ENCODE measurements at regions not wholly inside any gene's neighbourhood (a gene's known extent, or its start where the extent isn't known, plus 50 kb on each side); places are given as distances from the start of the nearest gene placed in this dataset.

DNA sequence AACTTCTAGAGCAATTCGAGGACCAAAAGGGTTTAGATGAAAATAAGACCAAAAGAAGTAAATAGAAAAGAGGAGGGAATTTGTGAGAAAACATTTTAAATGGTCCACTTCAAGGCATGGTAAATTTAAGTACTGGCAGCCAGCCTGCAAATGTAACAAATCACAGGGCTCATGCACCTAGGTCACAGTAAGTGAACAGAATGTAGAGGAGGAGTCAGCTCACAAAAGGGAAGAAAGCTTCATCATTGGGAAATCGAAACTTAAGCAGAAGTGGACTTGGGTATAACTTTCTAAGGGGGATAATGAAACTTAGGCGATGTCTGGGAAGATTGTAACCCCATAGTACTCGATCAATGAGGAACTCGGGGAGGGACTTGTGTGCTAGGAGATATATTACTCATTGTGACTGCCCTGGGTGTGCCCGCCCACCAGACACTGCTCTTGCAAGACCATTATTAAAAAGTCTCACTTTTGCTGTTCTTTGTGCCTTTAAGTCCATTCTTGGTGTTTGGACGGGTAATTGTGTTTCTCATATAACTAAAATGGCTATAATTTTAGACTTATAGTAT lies 1053.6 kb upstream of the MIR17HG start:
- intact Hi-C loops (cut with micrococcal nuclease): no loop called here
- H3K27ac Mint-ChIP-seq: no peak overlapping the region
- H3K9me3 Mint-ChIP-seq: peaks cover 9% of the 10 kb centered on the region
- no peaks in the 10 kb centered on the region for H3K4me1 Mint-ChIP-seq
- TF ChIP-seq, protein P1, sequence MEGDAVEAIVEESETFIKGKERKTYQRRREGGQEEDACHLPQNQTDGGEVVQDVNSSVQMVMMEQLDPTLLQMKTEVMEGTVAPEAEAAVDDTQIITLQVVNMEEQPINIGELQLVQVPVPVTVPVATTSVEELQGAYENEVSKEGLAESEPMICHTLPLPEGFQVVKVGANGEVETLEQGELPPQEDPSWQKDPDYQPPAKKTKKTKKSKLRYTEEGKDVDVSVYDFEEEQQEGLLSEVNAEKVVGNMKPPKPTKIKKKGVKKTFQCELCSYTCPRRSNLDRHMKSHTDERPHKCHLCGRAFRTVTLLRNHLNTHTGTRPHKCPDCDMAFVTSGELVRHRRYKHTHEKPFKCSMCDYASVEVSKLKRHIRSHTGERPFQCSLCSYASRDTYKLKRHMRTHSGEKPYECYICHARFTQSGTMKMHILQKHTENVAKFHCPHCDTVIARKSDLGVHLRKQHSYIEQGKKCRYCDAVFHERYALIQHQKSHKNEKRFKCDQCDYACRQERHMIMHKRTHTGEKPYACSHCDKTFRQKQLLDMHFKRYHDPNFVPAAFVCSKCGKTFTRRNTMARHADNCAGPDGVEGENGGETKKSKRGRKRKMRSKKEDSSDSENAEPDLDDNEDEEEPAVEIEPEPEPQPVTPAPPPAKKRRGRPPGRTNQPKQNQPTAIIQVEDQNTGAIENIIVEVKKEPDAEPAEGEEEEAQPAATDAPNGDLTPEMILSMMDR (IDR thresholded peaks at IDR 0.05): no peak
- ATAC-seq (ENCODE audit: low read depth) (no peak), DNase-seq (no peak)
- H3K36me3 Mint-ChIP-seq (ENCODE audit: low read depth): no peaks in the 10 kb centered on the region
- H3K27me3 Mint-ChIP-seq: no peaks in the 10 kb centered on the region
- ChIA-PET POLR2A (no interaction called here), CTCF (no interaction called here)
- H3K4me3 Mint-ChIP-seq: no peak overlapping the region

DNA sequence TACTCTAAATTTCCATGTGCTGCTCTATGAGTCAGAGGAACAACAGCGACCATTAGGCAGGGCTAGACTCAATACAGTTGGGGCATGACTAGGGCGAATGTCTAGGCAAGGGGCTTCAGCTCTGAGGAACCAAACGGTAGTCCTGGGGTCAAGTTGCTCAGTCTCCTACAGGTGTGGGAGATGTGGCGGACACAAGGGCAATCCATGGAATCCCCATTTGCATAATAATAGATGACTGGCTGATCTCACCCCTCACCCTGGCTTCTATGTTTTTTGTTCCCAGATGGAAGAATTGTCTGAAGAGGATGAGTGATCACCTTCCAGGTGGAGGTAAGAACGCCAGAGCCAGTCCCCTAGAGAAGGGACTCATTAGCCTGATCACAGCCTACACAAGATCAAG lies 1048.2 kb upstream of the MIR17HG start:
- H3K36me3 Mint-ChIP-seq (ENCODE audit: low read depth): no peaks in the 10 kb centered on the region

DNA sequence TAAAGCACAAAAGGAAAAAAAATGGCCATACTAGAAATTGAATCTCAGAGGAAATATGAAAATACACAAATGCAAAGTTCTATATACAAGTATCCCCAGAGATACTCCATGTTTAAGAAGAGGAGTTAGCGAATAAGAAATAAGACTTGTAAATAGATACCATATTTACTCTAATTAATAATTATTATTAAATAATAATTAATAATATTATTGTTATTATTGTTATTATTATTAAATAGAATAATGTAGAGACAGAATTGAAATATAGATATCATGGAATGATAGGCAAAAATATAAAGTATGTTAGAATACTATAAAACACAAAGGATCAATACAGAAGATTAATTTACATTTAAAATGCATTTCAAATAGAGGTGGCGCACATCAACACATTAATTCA lies 1047.5 kb upstream of the MIR17HG start:
- ChIA-PET POLR2A (no interaction called here), CTCF (no interaction called here)
- intact Hi-C loops (cut with micrococcal nuclease): no loop called here
- Mint-ChIP-seq H3K4me1 (no peaks in the 10 kb centered on the region), H3K36me3 (ENCODE audit: low read depth) (no peaks in the 10 kb centered on the region), H3K27ac (no peak overlapping the region), H3K4me3 (no peak overlapping the region), H3K27me3 (no peaks in the 10 kb centered on the region), H3K9me3 (peaks cover 3% of the 10 kb centered on the region)
- TF ChIP-seq, protein P1 (IDR thresholded peaks at IDR 0.05): no peak
- ATAC-seq (ENCODE audit: low read depth) (no peak), DNase-seq (no peak)

More for the DNA sequence above, 1048.2 kb upstream of the MIR17HG start:
- ChIA-PET CTCF (no interaction called here), POLR2A (no interaction called here)
- H3K4me1 Mint-ChIP-seq: no peaks in the 10 kb centered on the region
- intact Hi-C loops (cut with micrococcal nuclease): no loop called here
- no peaks in the 10 kb centered on the region for H3K27me3 Mint-ChIP-seq
- TF ChIP-seq, protein P1 (IDR thresholded peaks at IDR 0.05): no peak
- DNase-seq (no peak), ATAC-seq (ENCODE audit: low read depth) (no peak)
- no peak overlapping the region for H3K4me3 Mint-ChIP-seq
- H3K9me3 Mint-ChIP-seq: peaks cover 3% of the 10 kb centered on the region
- no peak overlapping the region for H3K27ac Mint-ChIP-seq

DNA sequence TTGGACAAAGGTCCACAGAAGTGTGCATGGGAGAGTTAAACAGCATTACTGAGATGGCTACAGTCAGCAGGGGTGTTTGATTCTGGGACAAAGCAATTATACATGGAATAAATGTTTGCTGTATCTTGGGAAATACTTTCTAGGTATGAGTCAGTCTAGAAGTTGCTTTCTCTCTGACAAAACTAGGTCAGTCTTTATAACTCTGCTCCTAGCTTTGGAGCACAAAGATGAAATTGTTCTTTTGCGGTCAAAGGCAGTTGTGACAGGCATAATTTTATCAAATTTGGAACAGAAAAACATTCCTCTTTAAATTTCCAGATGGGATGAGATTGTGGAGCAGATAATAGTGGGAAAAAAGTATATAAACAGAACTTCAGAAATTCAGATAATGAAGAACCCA lies 1045.4 kb upstream of the MIR17HG start:
- H3K4me1 Mint-ChIP-seq: no peaks in the 10 kb centered on the region
- ATAC-seq (ENCODE audit: low read depth) (no peak), DNase-seq (no peak)
- no peak overlapping the region for H3K4me3 Mint-ChIP-seq
- TF ChIP-seq, protein P1 (IDR thresholded peaks at IDR 0.05): no peak
- intact Hi-C loops (cut with micrococcal nuclease): no loop called here
- CTCF ChIA-PET: no interaction called here
- H3K27ac Mint-ChIP-seq: no peak overlapping the region
- H3K9me3 Mint-ChIP-seq: peaks cover 3% of the 10 kb centered on the region
- no peaks in the 10 kb centered on the region for H3K36me3 Mint-ChIP-seq (ENCODE audit: low read depth)
- POLR2A ChIA-PET: no interaction called here
- no peaks in the 10 kb centered on the region for H3K27me3 Mint-ChIP-seq

DNA sequence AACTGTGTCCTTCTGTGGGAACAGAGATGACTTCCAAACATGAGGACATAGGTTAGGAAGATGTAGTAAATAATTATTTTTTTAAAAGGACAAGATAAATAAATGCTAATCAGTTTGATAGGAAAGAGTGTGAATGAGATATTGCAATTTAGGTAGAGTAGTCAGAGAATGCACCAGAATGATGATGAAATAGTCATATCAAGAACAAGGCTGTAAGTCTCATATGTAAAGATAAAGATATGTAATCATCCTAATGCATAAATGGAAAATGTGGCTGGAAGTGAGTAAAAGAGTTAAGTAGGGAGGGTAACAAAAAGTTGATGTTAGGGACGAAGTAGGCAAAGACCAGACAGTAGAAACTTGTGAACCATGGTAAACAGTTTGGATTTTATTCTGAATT lies 1041.7 kb upstream of the MIR17HG start:
- peaks cover 5% of the 10 kb centered on the region for H3K9me3 Mint-ChIP-seq
- no peaks in the 10 kb centered on the region for H3K36me3 Mint-ChIP-seq (ENCODE audit: low read depth)
- ATAC-seq (ENCODE audit: low read depth) (no peak), DNase-seq (no peak)
- no peaks in the 10 kb centered on the region for H3K4me1 Mint-ChIP-seq
- no peak overlapping the region for H3K27ac Mint-ChIP-seq
- POLR2A ChIA-PET: no interaction called here
- TF ChIP-seq, protein P1 (IDR thresholded peaks at IDR 0.05): no peak
- no peak overlapping the region for H3K4me3 Mint-ChIP-seq
- H3K27me3 Mint-ChIP-seq: no peaks in the 10 kb centered on the region
- CTCF ChIA-PET: no interaction called here
- intact Hi-C loops (cut with micrococcal nuclease): no loop called here
